Skeletal muscle tissue (tissue), 3 donors: ENCODE measurements at regions not wholly inside any gene's neighbourhood (a gene's known extent, or its start where the extent isn't known, plus 50 kb on each side); places are given as distances from the start of the nearest gene placed in this dataset.

Experiments used
- H3K27ac ChIP-seq: one replicate; pipeline ENCODE4 v1.7.0; 2013; ENCODE audit warnings: mild to moderate bottlenecking, low read depth, low read length, inconsistent platforms
- H3K27me3 ChIP-seq, 3 donors: one replicate each; pipeline ENCODE4 v1.7.0; 2013; ENCODE audit warnings: low read length in 3 of 3; ENCODE audit not compliant: control insufficient read depth in 3 of 3, insufficient read depth in 3 of 3
- H3K36me3 ChIP-seq, 3 donors: one replicate each; pipeline ENCODE4 v1.7.0; 2013; ENCODE audit warnings: low read length in 3 of 3; ENCODE audit not compliant: control insufficient read depth in 3 of 3, insufficient read depth in 3 of 3
- H3K4me1 ChIP-seq, 3 donors: one replicate each; pipeline ENCODE4 v1.7.0; 2013; ENCODE audit warnings: low read length in 3 of 3, mild to moderate bottlenecking in 3 of 3; ENCODE audit not compliant: control insufficient read depth in 3 of 3, insufficient read depth in 3 of 3
- H3K4me3 ChIP-seq, 3 donors: one replicate each; pipeline ENCODE4 v1.7.0; 2013; ENCODE audit warnings: low read length in 3 of 3
- H3K9ac ChIP-seq, 3 donors: one replicate each; pipeline ENCODE4 v1.7.0; 2013; ENCODE audit warnings: low read length in 3 of 3, mild to moderate bottlenecking in 3 of 3, moderate library complexity in 2 of 3, low read depth in 1 of 3
- H3K9me3 ChIP-seq, 3 donors: one replicate each; pipeline ENCODE4 v1.7.0; 2013; ENCODE audit warnings: low read length in 3 of 3; ENCODE audit not compliant: control insufficient read depth in 3 of 3
- donor health status: Osteomylitis.

DNA sequence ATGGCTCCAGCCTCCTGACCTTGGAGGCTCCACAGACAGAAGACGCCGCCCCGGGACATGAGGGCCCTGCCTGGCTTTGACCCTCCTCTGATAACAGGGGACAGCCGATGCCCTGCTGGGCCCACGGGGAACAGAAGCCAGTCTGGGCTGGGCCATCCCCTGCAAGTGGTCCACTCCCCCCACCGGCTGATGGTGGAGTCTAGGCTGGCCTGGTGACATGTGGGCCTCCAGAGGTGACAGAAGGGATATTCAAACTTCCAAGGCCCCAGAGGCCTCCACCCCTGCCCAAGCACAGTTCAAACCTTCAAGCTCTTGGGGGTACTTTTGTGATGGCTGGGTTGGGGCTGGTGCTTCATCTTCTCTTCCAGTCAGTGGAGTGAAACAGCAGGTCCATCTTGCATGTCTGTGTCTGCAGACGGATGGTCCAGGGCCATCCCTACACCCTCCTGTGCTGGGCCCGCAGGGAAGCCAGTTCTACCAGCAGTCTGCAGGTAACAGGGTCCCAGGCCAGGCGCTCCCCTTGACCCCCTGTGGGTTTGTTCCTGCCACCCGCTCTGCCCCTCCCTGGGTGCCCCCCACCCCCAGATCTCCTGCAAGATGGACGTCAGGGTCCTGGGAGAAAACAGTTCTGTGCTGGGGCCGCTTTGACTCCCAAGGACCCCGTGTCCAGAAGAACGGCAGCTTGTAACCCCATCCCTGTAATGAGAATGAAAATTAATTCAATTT is 929.9 kb downstream of the BRD1 start:
- no peak overlapping the region for H3K27ac ChIP-seq
- H3K4me3 ChIP-seq: no peak overlapping the region
- H3K27me3 ChIP-seq: peaks cover 0 to 31% (median 19%) of the 10 kb centered on the region in 3 donors
- H3K4me1 ChIP-seq: no peaks in the 10 kb centered on the region
- H3K9me3 ChIP-seq: no peaks in the 10 kb centered on the region
- H3K36me3 ChIP-seq: no peaks in the 10 kb centered on the region
- no peak overlapping the region for H3K9ac ChIP-seq

DNA sequence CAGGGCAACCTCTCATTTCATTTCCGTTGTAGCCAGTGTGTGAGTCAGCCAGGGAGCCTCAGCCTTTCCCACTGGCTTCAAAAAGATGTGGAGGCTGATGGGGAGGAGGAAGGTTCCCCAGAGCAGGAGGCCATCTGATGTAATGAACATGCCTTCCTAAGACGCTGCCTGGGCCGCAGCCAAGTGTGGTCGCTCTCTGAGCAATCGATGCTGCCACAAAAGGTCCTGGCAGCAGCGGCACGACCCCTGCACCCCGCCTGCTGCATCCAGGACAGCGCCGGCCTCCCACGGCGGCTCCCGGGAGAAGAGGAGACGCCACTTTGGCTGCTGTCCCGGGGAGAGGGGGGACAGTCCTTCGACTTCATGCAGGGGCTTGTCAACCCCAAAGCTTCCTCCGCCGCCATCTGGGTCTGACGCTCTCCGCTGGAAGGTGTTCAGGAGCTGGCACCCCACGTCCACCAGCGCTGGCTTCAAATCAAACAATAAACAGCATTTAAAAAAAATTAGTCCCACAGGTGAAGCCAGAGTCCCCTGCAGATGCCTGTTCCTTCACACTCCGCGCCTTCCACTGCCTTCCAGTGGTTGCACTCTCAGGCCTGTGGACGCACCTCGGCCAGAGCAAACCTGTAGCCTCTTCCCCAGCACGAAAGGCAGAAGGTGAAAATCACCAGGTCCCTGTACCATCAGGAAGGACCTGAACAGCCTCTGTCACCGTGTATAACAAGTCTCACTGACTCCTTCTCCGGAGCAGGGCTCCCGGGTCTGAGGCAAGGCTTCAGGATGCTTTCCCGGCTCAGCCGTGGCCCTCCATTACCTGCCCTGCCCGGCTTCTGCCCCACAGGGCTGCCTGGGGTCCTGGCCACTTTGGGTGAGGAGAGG is 930.7 kb downstream of the BRD1 start:
- Histone ChIP-seq H3K36me3 (no peaks in the 10 kb centered on the region), H3K9me3 (peaks cover 0 to 2% (median 0%) of the 10 kb centered on the region in 3 donors), H3K9ac (no peak overlapping the region), H3K27me3 (peaks cover 0 to 36% (median 19%) of the 10 kb centered on the region in 3 donors), H3K27ac (no peak overlapping the region), H3K4me1 (no peaks in the 10 kb centered on the region), H3K4me3 (no peak overlapping the region)

- Histone ChIP-seq H3K4me3 (no peak overlapping the region), H3K27me3 (peaks cover 0 to 38% (median 19%) of the 10 kb centered on the region in 3 donors), H3K4me1 (no peaks in the 10 kb centered on the region), H3K36me3 (no peaks in the 10 kb centered on the region), H3K9ac (no peak overlapping the region), H3K9me3 (peaks cover 0 to 10% (median 4%) of the 10 kb centered on the region in 3 donors), H3K27ac (no peak overlapping the region)
These were observed 931.6 kb downstream of the BRD1 start for GRCh38 chr22:48895831-48896765.

DNA sequence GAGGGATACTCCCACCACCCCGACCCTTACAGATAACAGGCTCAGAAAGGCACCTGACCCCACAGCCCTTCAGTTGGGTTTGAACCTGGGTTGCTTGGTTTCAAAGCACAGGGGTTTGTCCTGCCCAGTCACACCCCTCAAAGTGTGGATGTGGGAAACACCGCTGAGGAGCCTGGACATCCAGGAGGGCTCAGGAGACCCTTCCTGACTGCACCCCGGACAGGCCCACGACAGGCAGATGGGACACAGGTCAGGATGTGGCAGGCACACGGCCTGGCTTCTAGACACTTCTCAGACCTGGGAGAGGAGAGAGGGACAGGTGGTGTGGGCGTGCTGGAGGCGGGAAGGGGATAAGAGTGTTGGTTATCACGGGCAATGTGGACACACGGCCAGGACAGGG is 932.3 kb downstream of the BRD1 start:
- no peaks in the 10 kb centered on the region for H3K4me1 ChIP-seq

DNA sequence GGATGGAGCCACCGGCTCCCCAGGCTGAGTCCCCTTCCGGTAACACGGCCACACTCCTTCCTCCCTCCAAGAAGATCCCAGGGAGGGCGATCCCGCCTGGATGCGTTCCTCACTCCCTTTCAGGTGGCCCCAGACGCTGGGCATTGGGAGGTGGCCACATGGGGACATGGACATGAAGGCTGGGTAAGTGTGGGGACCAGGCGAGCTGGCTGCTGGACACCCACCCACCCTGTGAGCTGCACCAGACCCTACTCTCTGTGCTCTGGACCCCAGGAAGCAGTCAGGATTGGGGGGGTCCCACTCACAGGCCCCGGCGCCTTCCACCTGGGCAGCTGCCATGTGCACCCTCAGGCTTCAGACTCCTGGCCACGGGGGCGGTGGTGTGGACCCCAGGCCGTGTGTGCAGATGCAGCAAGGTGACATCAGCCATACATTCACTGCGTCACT is 932.8 kb downstream of the BRD1 start:
- Histone ChIP-seq H3K4me3 (no peak overlapping the region), H3K9me3 (peaks cover 0 to 10% (median 4%) of the 10 kb centered on the region in 3 donors), H3K27ac (no peak overlapping the region), H3K4me1 (no peaks in the 10 kb centered on the region), H3K27me3 (peaks cover 0 to 38% (median 19%) of the 10 kb centered on the region in 3 donors), H3K9ac (no peak overlapping the region), H3K36me3 (no peaks in the 10 kb centered on the region)

More for the DNA sequence above, 932.3 kb downstream of the BRD1 start:
- Histone ChIP-seq H3K9me3 (peaks cover 0 to 10% (median 4%) of the 10 kb centered on the region in 3 donors), H3K27me3 (peaks cover 0 to 38% (median 19%) of the 10 kb centered on the region in 3 donors), H3K27ac (no peak overlapping the region), H3K9ac (no peak overlapping the region), H3K36me3 (no peaks in the 10 kb centered on the region), H3K4me3 (no peak overlapping the region)

GRCh38 chr22:48894064-48894671 is 933.5 kb downstream of the BRD1 start:
- Histone ChIP-seq H3K4me1 (no peaks in the 10 kb centered on the region), H3K27me3 (peaks cover 0 to 38% (median 19%) of the 10 kb centered on the region in 3 donors), H3K27ac (no peak overlapping the region), H3K4me3 (no peak overlapping the region), H3K9ac (no peak overlapping the region), H3K36me3 (no peaks in the 10 kb centered on the region), H3K9me3 (peaks cover 0 to 10% (median 4%) of the 10 kb centered on the region in 3 donors)

GRCh38 chr22:48893288-48894063 is 934.2 kb downstream of the BRD1 start:
- Histone ChIP-seq H3K4me1 (no peaks in the 10 kb centered on the region), H3K36me3 (no peaks in the 10 kb centered on the region), H3K27me3 (peaks cover 0 to 38% (median 19%) of the 10 kb centered on the region in 3 donors), H3K4me3 (no peak overlapping the region), H3K9ac (no peak overlapping the region), H3K27ac (no peak overlapping the region), H3K9me3 (peaks cover 0 to 10% (median 4%) of the 10 kb centered on the region in 3 donors)

DNA sequence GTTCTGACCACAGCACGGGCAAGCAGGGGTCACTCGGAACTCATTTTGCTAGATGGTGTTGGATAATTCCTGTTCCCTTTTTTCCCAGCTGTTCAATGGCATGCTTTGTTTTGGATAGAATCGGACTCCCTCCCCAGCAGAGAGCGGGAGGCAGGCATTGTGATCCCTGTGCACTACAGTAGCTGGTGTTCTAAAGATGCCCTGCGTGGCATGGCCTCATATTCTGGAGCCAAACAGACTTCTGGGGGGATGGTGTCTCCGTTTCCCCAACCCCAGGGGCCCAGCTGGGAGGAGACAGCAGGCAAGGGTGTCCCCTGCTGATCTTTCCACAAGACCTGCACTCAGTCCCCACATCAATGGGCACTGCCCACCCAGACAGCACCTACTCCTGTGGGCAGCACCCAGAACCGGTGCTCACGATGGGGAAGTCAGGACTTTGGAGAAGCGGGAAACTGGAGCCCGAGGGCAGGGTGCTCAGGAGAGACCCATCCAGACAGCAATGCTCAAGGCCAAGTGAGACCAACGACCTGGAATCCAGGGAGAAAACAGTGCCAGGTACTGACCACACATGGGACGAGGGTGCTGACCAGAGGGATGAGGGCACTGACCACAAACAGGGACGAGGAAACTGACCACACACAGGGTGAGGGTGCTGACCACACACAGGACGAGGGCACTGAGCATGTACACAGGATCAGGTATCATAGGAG is 934.9 kb downstream of the BRD1 start:
- H3K4me3 ChIP-seq: no peak overlapping the region
- H3K9ac ChIP-seq: no peak overlapping the region
- H3K9me3 ChIP-seq: peaks cover 0 to 10% (median 4%) of the 10 kb centered on the region in 3 donors
- H3K27me3 ChIP-seq: peaks cover 0 to 36% (median 22%) of the 10 kb centered on the region in 3 donors
- H3K36me3 ChIP-seq: no peaks in the 10 kb centered on the region
- H3K4me1 ChIP-seq: no peaks in the 10 kb centered on the region
- no peak overlapping the region for H3K27ac ChIP-seq
